ENCODE measurements at regions not wholly inside any gene's neighbourhood (a gene's known extent, or its start where the extent isn't known, plus 50 kb on each side); places are given as distances from the start of the nearest gene placed in this dataset.

GRCh38 chr2:7755879-7756278 is 838.7 kb downstream of the RNF144A start:
- BruUV-seq (replicated peaks) = no TSS peak
- in situ Hi-C loops (cut with MboI) = no loop called here
- Histone ChIP-seq H3K4me1 (replicated peaks in 1 of 2; ENCODE audit: control insufficient read depth in 2 of 2, insufficient read depth in 2 of 2, low read length in 2 of 2) (no peaks in the 10 kb centered on the region), H2AFZ (ENCODE audit: low read depth, low read length) (no peak overlapping the region), H3K9ac (ENCODE audit: insufficient read depth in 1 of 2, low read depth in 2 of 2, low read length in 2 of 2) (no peak overlapping the region), H3K27me3 (ENCODE audit: control insufficient read depth in 2 of 2, insufficient read depth in 2 of 2, low read length in 2 of 2) (no peaks in the 10 kb centered on the region), H3K36me3 (ENCODE audit: control insufficient read depth, insufficient read depth, low read length) (no peaks in the 10 kb centered on the region), H3K9me3 (replicated peaks; ENCODE audit: control insufficient read depth, insufficient read depth, low read depth, low read length) (no peaks in the 10 kb centered on the region; the same call in 1 of the 2 replicates), H3K4me2 (ENCODE audit: insufficient read depth, low read length) (no peak overlapping the region), H3K9me1 (ENCODE audit: control insufficient read depth, insufficient read depth, low read length) (no peaks in the 10 kb centered on the region), H3K4me3 (no peak overlapping the region), H3K27ac (ENCODE audit: extremely low read depth, low read depth, low read length) (no peak overlapping the region), H3K79me2 (ENCODE audit: control insufficient read depth, insufficient read depth, low read length) (no peaks in the 10 kb centered on the region), H4K20me1 (replicated peaks; ENCODE audit: control insufficient read depth, insufficient read depth, low read length) (no peaks in the 10 kb centered on the region)
- no peak for FAIRE-seq
- CTCF ChIA-PET (ENCODE audit: low intra/inter-chr PET ratio) = no interaction called here
- intact Hi-C loops (cut with micrococcal nuclease) = no loop called here
- 1% methylated on average over 5 of the region's 5 CpGs for WGBS (ENCODE audit: insufficient coverage, low coverage, missing lambda C conversion rate)
- no peak for DNase-seq (ENCODE audit: extremely low read depth in 1 of 4, low spot score in 3 of 4)
- ATAC-seq = no peak
- POLR2A ChIA-PET = no interaction called here
- TF ChIP-seq TEAD2 (tag; IDR thresholded peaks at IDR 0.05) (no peak), SAFB2 (IDR thresholded peaks at IDR 0.05; ENCODE audit: borderline replicate concordance, low read depth, low read length, severe bottlenecking) (no peak), BHLHE40 (IDR thresholded peaks at IDR 0.05; ENCODE audit: low read length) (no peak), ZBTB17 (CRISPR knock-in tag; IDR thresholded peaks at IDR 0.05) (no peak), OTX1 (CRISPR knock-in tag; IDR thresholded peaks at IDR 0.05) (no peak), MYBL2 (IDR thresholded peaks at IDR 0.05; ENCODE audit: low read depth) (no peak), MYBL2 (CRISPR knock-in tag; IDR thresholded peaks at IDR 0.05; ENCODE audit: borderline replicate concordance) (no peak), CBX2 (IDR thresholded peaks at IDR 0.05; ENCODE audit: insufficient read depth, low read length, poor library complexity, severe bottlenecking) (no peak), ARHGAP35 (IDR thresholded peaks at IDR 0.05; ENCODE audit: partially characterized antibody) (no peak), ARID4B (CRISPR knock-in tag; IDR thresholded peaks at IDR 0.05) (no peak), GABPB1 (CRISPR knock-in tag; IDR thresholded peaks at IDR 0.05) (no peak), ZNF174 (CRISPR knock-in tag; IDR thresholded peaks at IDR 0.05) (no peak)
- TF ChIP-seq, protein P1, sequence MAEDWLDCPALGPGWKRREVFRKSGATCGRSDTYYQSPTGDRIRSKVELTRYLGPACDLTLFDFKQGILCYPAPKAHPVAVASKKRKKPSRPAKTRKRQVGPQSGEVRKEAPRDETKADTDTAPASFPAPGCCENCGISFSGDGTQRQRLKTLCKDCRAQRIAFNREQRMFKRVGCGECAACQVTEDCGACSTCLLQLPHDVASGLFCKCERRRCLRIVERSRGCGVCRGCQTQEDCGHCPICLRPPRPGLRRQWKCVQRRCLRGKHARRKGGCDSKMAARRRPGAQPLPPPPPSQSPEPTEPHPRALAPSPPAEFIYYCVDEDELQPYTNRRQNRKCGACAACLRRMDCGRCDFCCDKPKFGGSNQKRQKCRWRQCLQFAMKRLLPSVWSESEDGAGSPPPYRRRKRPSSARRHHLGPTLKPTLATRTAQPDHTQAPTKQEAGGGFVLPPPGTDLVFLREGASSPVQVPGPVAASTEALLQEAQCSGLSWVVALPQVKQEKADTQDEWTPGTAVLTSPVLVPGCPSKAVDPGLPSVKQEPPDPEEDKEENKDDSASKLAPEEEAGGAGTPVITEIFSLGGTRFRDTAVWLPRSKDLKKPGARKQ (CRISPR knock-in tag; IDR thresholded peaks at IDR 0.05) = no peak
- TF ChIP-seq, protein P2, sequence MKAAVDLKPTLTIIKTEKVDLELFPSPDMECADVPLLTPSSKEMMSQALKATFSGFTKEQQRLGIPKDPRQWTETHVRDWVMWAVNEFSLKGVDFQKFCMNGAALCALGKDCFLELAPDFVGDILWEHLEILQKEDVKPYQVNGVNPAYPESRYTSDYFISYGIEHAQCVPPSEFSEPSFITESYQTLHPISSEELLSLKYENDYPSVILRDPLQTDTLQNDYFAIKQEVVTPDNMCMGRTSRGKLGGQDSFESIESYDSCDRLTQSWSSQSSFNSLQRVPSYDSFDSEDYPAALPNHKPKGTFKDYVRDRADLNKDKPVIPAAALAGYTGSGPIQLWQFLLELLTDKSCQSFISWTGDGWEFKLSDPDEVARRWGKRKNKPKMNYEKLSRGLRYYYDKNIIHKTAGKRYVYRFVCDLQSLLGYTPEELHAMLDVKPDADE (conservative IDR thresholded peaks at IDR 0.05; ENCODE audit: control insufficient read depth, low read depth, low read length) = no peak
- TF ChIP-seq, protein P3, sequence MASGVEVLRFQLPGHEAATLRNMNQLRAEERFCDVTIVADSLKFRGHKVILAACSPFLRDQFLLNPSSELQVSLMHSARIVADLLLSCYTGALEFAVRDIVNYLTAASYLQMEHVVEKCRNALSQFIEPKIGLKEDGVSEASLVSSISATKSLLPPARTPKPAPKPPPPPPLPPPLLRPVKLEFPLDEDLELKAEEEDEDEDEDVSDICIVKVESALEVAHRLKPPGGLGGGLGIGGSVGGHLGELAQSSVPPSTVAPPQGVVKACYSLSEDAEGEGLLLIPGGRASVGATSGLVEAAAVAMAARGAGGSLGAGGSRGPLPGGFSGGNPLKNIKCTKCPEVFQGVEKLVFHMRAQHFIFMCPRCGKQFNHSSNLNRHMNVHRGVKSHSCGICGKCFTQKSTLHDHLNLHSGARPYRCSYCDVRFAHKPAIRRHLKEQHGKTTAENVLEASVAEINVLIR (CRISPR knock-in tag; IDR thresholded peaks at IDR 0.05) = no peak

All from K562 (cell line).